HCT116 (cell line): ENCODE measurements at regions not wholly inside any gene's neighbourhood (a gene's known extent, or its start where the extent isn't known, plus 50 kb on each side); places are given as distances from the start of the nearest gene placed in this dataset.

Experiments used
- ATAC-seq: fragments of 200-7000 bp; cut with Tn5 transposase; 2 replicates; pipeline ENCODE4 v1.9.1; 2020; ENCODE audit warnings: mild to moderate bottlenecking, moderate library complexity
- BruUV-seq: library from RNA; stranded (reverse); fragments of 400-500 nt; replicated peaks from 2 replicates; lab custom pipeline; 2021; lab: Mats Ljungman, UMichigan
- CTCF ChIA-PET: fragments of 300-600 bp; sonication (Branson Sonifier 250); formaldehyde crosslinking; loops from one replicate; lab custom pipeline; 2021; ENCODE audit warnings: antibody characterized with exemption; lab: Charles Lee
- POLR2A ChIA-PET: fragments of 300-600, 350-600 bp; sonication (Branson Sonifier 250); formaldehyde crosslinking; loops from one replicate; lab custom pipeline; 2021; ENCODE audit warnings: antibody characterized with exemption; lab: Charles Lee
- RAD21 ChIA-PET, 2 experiments: fragments of 300-600 bp; sonication (Branson Sonifier 250); formaldehyde crosslinking; loops; one replicate each; lab custom pipeline; 2023; ENCODE audit warnings: low total read pairs in 2 of 2; ENCODE audit not compliant: uncharacterized antibody in 2 of 2, unreplicated experiment in 2 of 2, low non-redundant PET in 1 of 2; lab: Charles Lee
- DNase-seq: peaks from one replicate; pipeline ENCODE4 v3.0.0-alpha.2; 2010; ENCODE audit warnings: low read depth, low spot score
- H2AFZ ChIP-seq: fragments of 200-600 bp; shearing (Covaris generic), sonication (generic); 2 replicates; pipeline ENCODE4 v1.6.1; 2017; ENCODE audit warnings: low read depth, mixed run types, mixed read lengths, antibody characterized with exemption, low read length; ENCODE audit not compliant: poor library complexity, severe bottlenecking
- H3K27ac ChIP-seq: 2 replicates; pipeline ENCODE4 v1.5.1; 2012; ENCODE audit warnings: low read depth, low read length
- H3K27me3 ChIP-seq: fragments of 200-600 bp; sonication (generic); 2 replicates; pipeline ENCODE4 v1.6.1; 2016; ENCODE audit warnings: mixed run types, low read length, mixed read lengths; ENCODE audit not compliant: insufficient read depth
- H3K36me3 ChIP-seq, 2 experiments: fragments of 200-500 bp in 1 of 2; fragments of 200-600 bp in 1 of 2; sonication (Bioruptor generic) in 1 of 2; sonication (generic) in 1 of 2; 2 replicates each; pipeline versions ENCODE4 v1.5.1 to v1.6.1; 2014 to 2016; ENCODE audit warnings: low read length in 2 of 2, inconsistent platforms in 1 of 2, mixed read lengths in 1 of 2, mixed run types in 1 of 2; ENCODE audit not compliant: insufficient read depth in 2 of 2, control insufficient read depth in 1 of 2
- H3K4me1 ChIP-seq, 2 experiments: fragments of 200-600 bp in 1 of 2; sonication (generic) in 1 of 2; 2 replicates each; pipeline versions ENCODE4 v1.5.1 to v1.6.1; 2012 to 2017; ENCODE audit warnings: low read length in 2 of 2, inconsistent platforms in 1 of 2, mild to moderate bottlenecking in 1 of 2, mixed read lengths in 1 of 2, mixed run types in 1 of 2, moderate library complexity in 1 of 2; ENCODE audit not compliant: insufficient read depth in 2 of 2, control insufficient read depth in 1 of 2
- H3K4me2 ChIP-seq: fragments of 200-600 bp; sonication (generic); 2 replicates; pipeline ENCODE4 v1.6.1; 2017; ENCODE audit warnings: mixed run types, low read length, mixed read lengths
- H3K4me3 ChIP-seq, 2 experiments: fragments of 200-600 bp in 1 of 2; sonication (generic) in 1 of 2; replicated peaks in 1 of 2; 2 replicates each; pipeline ENCODE4 v1.5.1; 2011 to 2016; ENCODE audit warnings: low read length in 2 of 2, control low read depth in 1 of 2, low read depth in 1 of 2, mild to moderate bottlenecking in 1 of 2, mixed read lengths in 1 of 2, mixed run types in 1 of 2
- H3K79me2 ChIP-seq: fragments of 200-600 bp; sonication (generic); 2 replicates; pipeline ENCODE4 v1.6.1; 2017; ENCODE audit warnings: mild to moderate bottlenecking, mixed run types, low read length, moderate library complexity, mixed read lengths; ENCODE audit not compliant: insufficient read depth
- H3K9ac ChIP-seq: fragments of 200-600 bp; sonication (generic); 2 replicates; pipeline ENCODE4 v1.6.1; 2016; ENCODE audit warnings: low read length, mixed read lengths
- H3K9me2 ChIP-seq: fragments of 200-600 bp; sonication (generic), shearing (Covaris generic); 2 replicates; pipeline ENCODE4 v1.6.1; 2017; ENCODE audit warnings: mixed run types, mild to moderate bottlenecking, moderate library complexity; ENCODE audit not compliant: insufficient read depth
- H3K9me3 ChIP-seq, 2 experiments: fragments of 200-500 bp in 1 of 2; fragments of 200-600 bp in 1 of 2; sonication (Bioruptor generic) in 1 of 2; sonication (generic) in 1 of 2; 2 replicates each; pipeline ENCODE4 v1.6.1; 2014 to 2017; ENCODE audit warnings: low read length in 2 of 2, mixed read lengths in 2 of 2, inconsistent platforms in 1 of 2, low read depth in 1 of 2, mild to moderate bottlenecking in 1 of 2, mixed run types in 1 of 2, moderate library complexity in 1 of 2; ENCODE audit not compliant: control insufficient read depth in 1 of 2, insufficient read depth in 1 of 2
- H4K20me1 ChIP-seq: fragments of 200-600 bp; sonication (generic), shearing (Covaris generic); 2 replicates; pipeline ENCODE4 v1.6.1; 2017; ENCODE audit warnings: mixed run types, mild to moderate bottlenecking, moderate library complexity; ENCODE audit not compliant: insufficient read depth
- EGR1 ChIP-seq: IDR thresholded peaks from 2 replicates; pipeline ENCODE4 v1.6.1; 2012; ENCODE audit warnings: low read depth
- ELF1 ChIP-seq: IDR thresholded peaks from 2 replicates; pipeline ENCODE4 v1.6.1; 2012; ENCODE audit warnings: low read depth, borderline replicate concordance
- FOSL1 ChIP-seq: IDR thresholded peaks from 2 replicates; pipeline ENCODE4 v1.6.1; 2012; ENCODE audit warnings: low read depth
- JUND ChIP-seq: IDR thresholded peaks from 2 replicates; pipeline ENCODE4 v1.6.1; 2012
- POLR2A ChIP-seq: IDR thresholded peaks from 2 replicates; pipeline ENCODE4 v1.7.0; 2011; ENCODE audit warnings: borderline replicate concordance; ENCODE audit not compliant: insufficient read depth, insufficient read length; ENCODE audit errors: extremely low read depth
- RAD21 ChIP-seq: IDR thresholded peaks from 2 replicates; pipeline ENCODE4 v1.6.1; 2012; ENCODE audit warnings: low read depth, mild to moderate bottlenecking
- SIN3A ChIP-seq: IDR thresholded peaks from 2 replicates; pipeline ENCODE4 v1.6.1; 2012; ENCODE audit warnings: low read depth
- SRF ChIP-seq: IDR thresholded peaks from 2 replicates; pipeline ENCODE4 v1.6.1; 2012; ENCODE audit warnings: low read depth
- TCF7L2 ChIP-seq: IDR thresholded peaks from 2 replicates; pipeline ENCODE4 v1.7.0; 2011; ENCODE audit warnings: borderline replicate concordance, inconsistent platforms; ENCODE audit not compliant: insufficient read depth, insufficient read length; ENCODE audit errors: extremely low read depth
- ZFX ChIP-seq: fragments of 450-650 bp; IDR thresholded peaks from 2 replicates; pipeline ENCODE4 v1.6.1; 2017
- intact Hi-C: fragments of 100-400 bp; cut with micrococcal nuclease; formaldehyde crosslinking; loops from 2 replicates; pipeline ENCODE4 v1.10.0; 2022
- TF ChIP-seq, protein P1 (sequence below), 3 experiments: fragments of 200-600 bp in 1 of 3; sonication (generic) in 1 of 3; IDR thresholded peaks in 2 of 3; conservative IDR thresholded peaks in 1 of 3; 2 replicates each; pipeline ENCODE4 v1.5.1; 2012 to 2017; ENCODE audit warnings: low read depth in 2 of 3, low read length in 2 of 3, antibody characterized with exemption in 1 of 3, borderline replicate concordance in 1 of 3, control low read depth in 1 of 3, mild to moderate bottlenecking in 1 of 3, mixed read lengths in 1 of 3, mixed run types in 1 of 3, moderate library complexity in 1 of 3; ENCODE audit not compliant: insufficient read depth in 1 of 3
- TF ChIP-seq, protein P2 (sequence below): IDR thresholded peaks from 2 replicates; pipeline ENCODE4 v1.6.1; 2012

DNA sequence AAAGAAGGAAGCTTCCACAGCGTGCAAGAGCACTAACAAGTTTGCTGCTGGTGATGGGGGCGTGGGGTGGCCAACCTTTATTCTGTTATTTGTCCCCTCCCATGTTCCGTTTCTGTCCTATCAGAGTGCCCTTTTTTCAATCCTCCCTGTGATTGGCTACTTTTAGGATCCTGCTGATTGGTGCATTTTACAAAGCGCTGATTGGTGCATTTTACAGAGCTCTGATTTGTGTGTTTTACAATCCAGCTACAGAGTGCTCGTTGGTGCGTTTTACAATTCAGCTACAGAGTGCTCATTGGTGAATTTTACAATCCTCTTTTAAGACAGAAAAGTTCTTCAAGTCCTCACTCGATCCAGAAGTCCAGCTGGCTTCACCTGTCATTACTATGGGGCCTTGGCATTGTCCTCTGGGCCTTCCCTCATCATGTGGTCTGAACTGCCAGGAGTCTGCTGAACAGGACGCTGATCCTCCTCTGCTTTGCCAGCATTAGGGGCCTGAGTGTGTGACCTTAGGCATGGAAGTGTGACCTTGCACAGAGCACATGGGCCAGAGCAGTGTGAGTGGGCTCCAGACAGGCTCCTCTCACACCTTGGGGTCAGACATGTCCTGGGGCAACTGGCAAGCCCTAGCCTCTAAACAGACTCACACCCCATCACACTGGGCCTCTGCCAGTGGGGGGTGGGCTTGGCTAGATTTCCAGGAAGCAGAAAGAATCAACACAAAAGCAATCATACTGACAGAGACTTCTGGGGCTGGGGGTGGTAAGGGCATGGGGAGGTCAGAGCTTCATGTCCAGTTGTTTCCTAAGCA lies 167.4 kb downstream of the PTPN20 start:
- H3K9me2 ChIP-seq, result no peaks in the 10 kb centered on the region
- no peak overlapping the region for H3K27ac ChIP-seq
- no peaks in the 10 kb centered on the region for H3K4me1 ChIP-seq
- H2AFZ ChIP-seq, result no peak overlapping the region
- intact Hi-C loops, result no loop called here
- H3K4me3 ChIP-seq, result no peak overlapping the region
- DNase-seq (no peak), ATAC-seq (no peak)
- ChIA-PET POLR2A (no interaction called here), CTCF (interaction anchor here (0.7 to 1.3 kb wide), 2 partner anchors 15 to 31 kb away, joined by 3 to 4 read pairs; no protein-coding TSS in a partner anchor), RAD21 (no interaction called here)
- H3K27me3 ChIP-seq, result no peaks in the 10 kb centered on the region
- no peaks in the 10 kb centered on the region for H4K20me1 ChIP-seq
- H3K79me2 ChIP-seq, result no peaks in the 10 kb centered on the region
- TF ChIP-seq ZFX, result no peak
- no peak for TF ChIP-seq JUND
- no peak for TF ChIP-seq TCF7L2
- no peak for TF ChIP-seq EGR1
- TF ChIP-seq, protein P1, sequence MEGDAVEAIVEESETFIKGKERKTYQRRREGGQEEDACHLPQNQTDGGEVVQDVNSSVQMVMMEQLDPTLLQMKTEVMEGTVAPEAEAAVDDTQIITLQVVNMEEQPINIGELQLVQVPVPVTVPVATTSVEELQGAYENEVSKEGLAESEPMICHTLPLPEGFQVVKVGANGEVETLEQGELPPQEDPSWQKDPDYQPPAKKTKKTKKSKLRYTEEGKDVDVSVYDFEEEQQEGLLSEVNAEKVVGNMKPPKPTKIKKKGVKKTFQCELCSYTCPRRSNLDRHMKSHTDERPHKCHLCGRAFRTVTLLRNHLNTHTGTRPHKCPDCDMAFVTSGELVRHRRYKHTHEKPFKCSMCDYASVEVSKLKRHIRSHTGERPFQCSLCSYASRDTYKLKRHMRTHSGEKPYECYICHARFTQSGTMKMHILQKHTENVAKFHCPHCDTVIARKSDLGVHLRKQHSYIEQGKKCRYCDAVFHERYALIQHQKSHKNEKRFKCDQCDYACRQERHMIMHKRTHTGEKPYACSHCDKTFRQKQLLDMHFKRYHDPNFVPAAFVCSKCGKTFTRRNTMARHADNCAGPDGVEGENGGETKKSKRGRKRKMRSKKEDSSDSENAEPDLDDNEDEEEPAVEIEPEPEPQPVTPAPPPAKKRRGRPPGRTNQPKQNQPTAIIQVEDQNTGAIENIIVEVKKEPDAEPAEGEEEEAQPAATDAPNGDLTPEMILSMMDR (IDR thresholded peaks at IDR 0.05 in 2 of 3, conservative IDR thresholded peaks at IDR 0.05 in 1 of 3; ENCODE audit: borderline replicate concordance in 1 of 3, insufficient read depth in 1 of 3, low read depth in 2 of 3, low read length in 2 of 3), result no peak
- no peak for TF ChIP-seq SRF
- no peak for TF ChIP-seq ELF1
- TF ChIP-seq RAD21, result no peak
- no peak for TF ChIP-seq FOSL1
- no peak for TF ChIP-seq POLR2A
- TF ChIP-seq SIN3A, result no peak
- TF ChIP-seq, protein P2, sequence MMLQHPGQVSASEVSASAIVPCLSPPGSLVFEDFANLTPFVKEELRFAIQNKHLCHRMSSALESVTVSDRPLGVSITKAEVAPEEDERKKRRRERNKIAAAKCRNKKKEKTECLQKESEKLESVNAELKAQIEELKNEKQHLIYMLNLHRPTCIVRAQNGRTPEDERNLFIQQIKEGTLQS, result no peak
- no peaks in the 10 kb centered on the region for H3K9me3 ChIP-seq
- no peaks in the 10 kb centered on the region for H3K36me3 ChIP-seq
- BruUV-seq, result no TSS peak
- no peak overlapping the region for H3K9ac ChIP-seq
- H3K4me2 ChIP-seq, result no peak overlapping the region
